ENCODE measurements at regions not wholly inside any gene's neighbourhood (a gene's known extent, or its start where the extent isn't known, plus 50 kb on each side); places are given as distances from the start of the nearest gene placed in this dataset.

- Histone ChIP-seq H3K4me1 (no peaks in the 10 kb centered on the region), H3K27ac (peak overlapping the region in 1 of 2 experiments; percentile 63; a peak in 2 of 6 replicates), H3K4me2 (no peak overlapping the region), H3K4me3 (no peak overlapping the region), H3K9me3 (no peaks in the 10 kb centered on the region)
- no peak for TF ChIP-seq RCOR1 (IDR thresholded peaks at IDR 0.05; ENCODE audit: low read depth, low read length)
- no peak for TF ChIP-seq FOSB (CRISPR knock-in tag; IDR thresholded peaks at IDR 0.05)
- TF ChIP-seq FOSL2 (IDR thresholded peaks at IDR 0.05): no peak
- TF ChIP-seq FOSL2 (CRISPR knock-in tag; IDR thresholded peaks at IDR 0.05): no peak
- TF ChIP-seq BCL3 (IDR thresholded peaks at IDR 0.05): no peak
- TF ChIP-seq FOXS1 (CRISPR knock-in tag; IDR thresholded peaks at IDR 0.05): no peak
- no peak for TF ChIP-seq MAFK (IDR thresholded peaks at IDR 0.05; ENCODE audit: partially characterized antibody)
- TF ChIP-seq CHD2 (IDR thresholded peaks at IDR 0.05; ENCODE audit: low read length, partially characterized antibody): no peak
- TF ChIP-seq CHD4 (IDR thresholded peaks at IDR 0.05; ENCODE audit: borderline replicate concordance): no peak
- no peak for TF ChIP-seq EHF (CRISPR knock-in tag; IDR thresholded peaks at IDR 0.05)
- TF ChIP-seq CEBPB (IDR thresholded peaks at IDR 0.05): no peak
- TF ChIP-seq KDM5A (IDR thresholded peaks at IDR 0.05): no peak
- FAIRE-seq: no peak
- ChIA-PET CTCF (interaction anchor here (1.9 kb wide), 1 partner anchor 8 kb away, joined by 4 read pairs; no protein-coding TSS in a partner anchor), POLR2A (no interaction called here)
- WGBS (ENCODE audit: missing lambda C conversion rate): 83% methylated on average over 5 of the region's 5 CpGs
- DNase-seq (ENCODE audit: low read depth in 1 of 2, low spot score in 1 of 2): no peak
- no peak for ATAC-seq
Observed at GRCh38 chr9:16314476-16314875, 556.0 kb downstream of the BNC2 start.

GRCh38 chr9:16315720-16316119, 554.8 kb downstream of the BNC2 start:
- no peak for FAIRE-seq
- no peak for DNase-seq (ENCODE audit: low read depth in 1 of 2, low spot score in 1 of 2)
- 87% methylated on average over 6 of the region's 6 CpGs for WGBS (ENCODE audit: missing lambda C conversion rate)
- no peak overlapping the region for H3K4me3 ChIP-seq
- H3K4me1 ChIP-seq: no peaks in the 10 kb centered on the region
- no peak overlapping the region for H3K4me2 ChIP-seq
- POLR2A ChIA-PET: no interaction called here
- no peaks in the 10 kb centered on the region for H3K9me3 ChIP-seq
- CTCF ChIA-PET: interaction anchor here (1.1 to 1.9 kb wide), 2 partner anchors 10 to 17 kb away, joined by 3 to 4 read pairs; no protein-coding TSS in a partner anchor
- ATAC-seq: peak in 1 of 2 experiments; percentile 28; a peak in 2 of 6 replicates
- H3K27ac ChIP-seq: peak overlapping the region in 1 of 2 experiments; percentile 61; a peak in 3 of 6 replicates
- TF ChIP-seq, protein P1, sequence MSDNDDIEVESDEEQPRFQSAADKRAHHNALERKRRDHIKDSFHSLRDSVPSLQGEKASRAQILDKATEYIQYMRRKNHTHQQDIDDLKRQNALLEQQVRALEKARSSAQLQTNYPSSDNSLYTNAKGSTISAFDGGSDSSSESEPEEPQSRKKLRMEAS (IDR thresholded peaks at IDR 0.05): no peak
- no peak for TF ChIP-seq ZNF302 (CRISPR knock-in tag; IDR thresholded peaks at IDR 0.05)
- no peak for TF ChIP-seq FOSL2 (IDR thresholded peaks at IDR 0.05)
- TF ChIP-seq FOSL2 (CRISPR knock-in tag; IDR thresholded peaks at IDR 0.05): no peak
- TF ChIP-seq MAFK (IDR thresholded peaks at IDR 0.05; ENCODE audit: partially characterized antibody): no peak
- no peak for TF ChIP-seq CHD4 (IDR thresholded peaks at IDR 0.05; ENCODE audit: borderline replicate concordance)
- no peak for TF ChIP-seq JUNB (IDR thresholded peaks at IDR 0.05)
- TF ChIP-seq HOXB13 (CRISPR knock-in tag; IDR thresholded peaks at IDR 0.05; ENCODE audit: low read depth): no peak
- no peak for TF ChIP-seq ZC3H11A (IDR thresholded peaks at IDR 0.05)
- no peak for TF ChIP-seq ZSCAN20 (CRISPR knock-in tag; IDR thresholded peaks at IDR 0.05)
- TF ChIP-seq BCL3 (IDR thresholded peaks at IDR 0.05): no peak
- TF ChIP-seq CBX8 (IDR thresholded peaks at IDR 0.05): no peak
- TF ChIP-seq CBX2 (IDR thresholded peaks at IDR 0.05; ENCODE audit: borderline replicate concordance, low read depth): no peak
- TF ChIP-seq SREBF2 (IDR thresholded peaks at IDR 0.05): no peak
- no peak for TF ChIP-seq RAD21 (conservative IDR thresholded peaks at IDR 0.05 in 1 of 2, IDR thresholded peaks at IDR 0.05 in 1 of 2)
- TF ChIP-seq POLR2AphosphoS2 (conservative IDR thresholded peaks at IDR 0.05; ENCODE audit: low read length): no peak
- no peak for TF ChIP-seq RNF2 (IDR thresholded peaks at IDR 0.05; ENCODE audit: borderline replicate concordance, low read depth)
